HepG2 (cell line): ENCODE measurements at regions not wholly inside any gene's neighbourhood (a gene's known extent, or its start where the extent isn't known, plus 50 kb on each side); places are given as distances from the start of the nearest gene placed in this dataset.

Experiments used
- ATAC-seq: fragments of 200-7000 bp; cut with Tn5 transposase; 3 replicates; pipeline ENCODE4 v1.9.1; 2020; ENCODE audit warnings: mild to moderate bottlenecking, moderate library complexity
- BruUV-seq: library from RNA; stranded (reverse); fragments of 400-500 nt; replicated peaks from 2 replicates; lab custom pipeline; 2021; lab: Mats Ljungman, UMichigan
- CTCF ChIA-PET: fragments of 300-600 bp; formaldehyde crosslinking; extraction: SDS; loops from one replicate; lab custom pipeline; 2021; ENCODE audit warnings: low total read pairs, inconsistent platforms, low intra/inter-chr PET ratio; lab: Yijun Ruan, JAX
- POLR2A ChIA-PET: fragments of 350-600 bp; sonication (Branson Sonifier 250); formaldehyde crosslinking; loops from one replicate; lab custom pipeline; 2020; ENCODE audit warnings: antibody characterized with exemption, inconsistent platforms; lab: Yijun Ruan, JAX
- DNase-seq: peaks from one replicate; pipeline ENCODE4 v3.0.0-alpha.2; 2015; ENCODE audit warnings: low spot score
- FAIRE-seq: peaks from 3 replicates; lab custom pipeline; 2011; peaks lifted over from hg19 to GRCh38; lab: Jason Lieb, UNC
- H2AFZ ChIP-seq: one replicate; pipeline ENCODE4 v1.6.1; 2011; ENCODE audit warnings: low read length, inconsistent platforms
- H3K27ac ChIP-seq: fragments of 300-600 bp; 3 replicates; pipeline ENCODE4 v1.8.0; 2011; ENCODE audit warnings: mixed run types, mild to moderate bottlenecking, mixed read lengths, low read length, inconsistent platforms; ENCODE audit not compliant: insufficient read depth; ENCODE audit errors: extremely low read length
- H3K27me3 ChIP-seq, 2 experiments: fragments of 200-600 bp in 1 of 2; 2 replicates in 1 of 2; 3 replicates in 1 of 2; pipeline versions ENCODE4 v1.6.0 to v1.8.0; 2011; ENCODE audit warnings: low read length in 2 of 2, mild to moderate bottlenecking in 2 of 2, moderate library complexity in 2 of 2, inconsistent platforms in 1 of 2; ENCODE audit not compliant: insufficient read depth in 2 of 2, control insufficient read depth in 1 of 2
- H3K36me3 ChIP-seq, 2 experiments: fragments of 200-600 bp in 1 of 2; replicated peaks in 1 of 2; 2 replicates in 1 of 2; 3 replicates in 1 of 2; pipeline versions ENCODE4 v1.5.1 to v1.8.0; 2011; ENCODE audit warnings: low read length in 2 of 2, inconsistent platforms in 1 of 2; ENCODE audit not compliant: insufficient read depth in 2 of 2, control insufficient read depth in 1 of 2
- H3K4me1 ChIP-seq: 2 replicates; pipeline ENCODE4 v1.5.1; 2012; ENCODE audit warnings: low read length, inconsistent platforms; ENCODE audit not compliant: insufficient read depth
- H3K4me2 ChIP-seq: 2 replicates; pipeline ENCODE4 v1.6.0; 2011; ENCODE audit warnings: low read depth, low read length, inconsistent platforms
- H3K4me3 ChIP-seq, 3 experiments: fragments of 200-600 bp in 1 of 3; sonication (generic), shearing (Covaris generic) in 1 of 3; replicated peaks in 1 of 3; 2 replicates each; pipeline ENCODE4 v1.5.1; 2011 to 2016; ENCODE audit warnings: low read length in 3 of 3, inconsistent platforms in 2 of 3, low read depth in 2 of 3, mild to moderate bottlenecking in 2 of 3, control low read depth in 1 of 3, mixed read lengths in 1 of 3; ENCODE audit not compliant: insufficient read depth in 1 of 3
- H3K79me2 ChIP-seq: one replicate; pipeline ENCODE4 v1.6.1; 2011; ENCODE audit warnings: low read length, inconsistent platforms; ENCODE audit not compliant: insufficient read depth
- H3K9ac ChIP-seq: 2 replicates; pipeline ENCODE4 v1.6.0; 2011; ENCODE audit warnings: mild to moderate bottlenecking, low read depth, low read length, inconsistent platforms; ENCODE audit not compliant: insufficient read depth
- H3K9me3 ChIP-seq: 2 replicates; pipeline ENCODE4 v1.5.1; 2012; ENCODE audit warnings: mild to moderate bottlenecking, low read length
- H4K20me1 ChIP-seq: 2 replicates; pipeline ENCODE4 v1.6.0; 2011; ENCODE audit warnings: inconsistent platforms, mild to moderate bottlenecking, low read length, moderate library complexity; ENCODE audit not compliant: insufficient read depth
- NFKBIZ ChIP-seq: IDR thresholded peaks from 2 replicates; pipeline ENCODE4 v1.6.1; 2018; ENCODE audit warnings: missing genetic modification reagents, missing compliant biosample characterization
- ZNF331 ChIP-seq: sonication (generic); formaldehyde crosslinking; IDR thresholded peaks from 2 replicates; pipeline ENCODE4 v1.4.0; 2020; ENCODE audit warnings: missing genetic modification reagents
- WGBS: methylation state at CpG from one replicate; pipeline ENCODE4 v1.1.6; 2017; ENCODE audit warnings: low lambda C conversion rate; 5-methylcytosine and 5-hydroxymethylcytosine counted together
- in situ Hi-C: cut with HindIII; loops from 2 replicates; pipeline ENCODE4 v1.10.0; 2017; ENCODE audit warnings: low pct_unique_long_range_greater_than_20kb; ENCODE audit not compliant: extremely low pct_ligation_motif_present
- intact Hi-C: fragments of 100-400 bp; cut with micrococcal nuclease; formaldehyde crosslinking; loops from one replicate; pipeline ENCODE4 v1.10.0; 2022; ENCODE audit not compliant: unreplicated experiment
- TF ChIP-seq, protein P1 (sequence below): sonication (generic); formaldehyde crosslinking; IDR thresholded peaks from 2 replicates; pipeline ENCODE4 v1.8.0; 2022; ENCODE audit warnings: mild to moderate bottlenecking, missing genetic modification reagents, moderate library complexity

DNA sequence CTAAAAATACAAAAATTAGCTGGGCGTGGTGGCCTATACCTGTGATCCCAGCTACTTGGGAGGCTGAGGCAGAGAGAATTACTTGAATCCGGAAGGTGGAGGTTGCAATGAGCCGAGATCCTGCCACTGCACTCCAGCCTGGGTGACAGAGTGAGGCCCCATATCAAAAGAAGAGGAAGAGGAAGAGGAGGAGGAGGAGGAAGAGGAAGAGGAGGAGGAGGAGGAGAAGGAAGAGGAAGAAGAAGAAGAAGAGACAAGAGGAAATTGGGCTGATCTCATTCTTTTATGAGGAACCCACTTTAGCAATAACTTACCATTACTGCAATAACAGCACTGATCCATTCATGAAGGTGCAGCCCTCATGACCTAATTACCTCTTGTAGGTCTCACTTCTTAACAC lies 138.9 kb upstream of the GIMD1 start (continued):
- TF ChIP-seq ZNF331 (CRISPR knock-in tag): no peak

DNA sequence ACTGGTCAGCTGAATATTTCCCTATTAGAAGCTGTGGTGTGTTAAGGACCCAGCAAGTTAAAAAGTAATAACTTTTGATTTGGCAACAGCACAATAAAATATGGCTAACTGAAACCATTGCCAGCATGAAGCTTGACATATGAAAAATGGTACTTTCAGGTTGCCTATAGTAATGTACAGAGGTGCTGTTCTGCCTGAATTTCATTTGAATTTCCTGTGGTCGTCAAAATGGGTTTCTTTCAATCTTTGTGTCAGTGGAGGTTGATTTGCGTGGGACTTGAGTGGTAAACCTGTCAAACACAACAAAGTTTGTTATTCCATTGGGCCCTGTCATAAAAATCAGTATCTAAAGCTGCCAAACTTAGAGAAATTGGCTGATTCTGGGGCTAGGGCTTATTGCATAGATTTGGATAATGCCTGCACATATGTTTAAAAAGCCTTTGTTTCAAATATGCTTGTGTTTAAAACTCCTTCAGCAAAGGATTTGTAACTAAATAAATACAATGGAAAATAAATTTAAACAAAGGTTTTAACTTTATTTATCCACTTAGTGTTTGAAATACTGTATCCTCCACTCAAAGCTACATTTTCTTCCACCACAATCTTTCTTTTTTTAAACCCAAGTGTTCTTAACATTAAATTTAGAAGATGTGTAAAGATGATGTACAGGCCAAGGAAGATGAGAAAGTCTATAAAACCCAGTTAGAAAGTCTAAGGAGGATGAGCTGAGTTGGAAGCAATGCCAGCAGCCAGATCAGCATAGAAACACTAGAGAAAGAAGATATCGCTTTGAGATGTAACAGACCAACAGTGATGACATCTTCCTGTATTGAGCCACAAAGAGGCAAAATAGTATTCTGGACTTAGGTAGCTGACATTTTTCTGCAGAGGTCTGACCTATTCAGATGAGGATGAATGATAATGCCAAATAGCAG lies 134.8 kb upstream of the GIMD1 start:
- H2AFZ ChIP-seq: no peak overlapping the region
- H3K27ac ChIP-seq: no peak overlapping the region
- H3K4me3 ChIP-seq: no peak overlapping the region
- POLR2A ChIA-PET: interaction anchor here (1.2 kb wide), 1 partner anchor 239 kb away, joined by 4 read pairs; no protein-coding TSS in a partner anchor
- H4K20me1 ChIP-seq: no peaks in the 10 kb centered on the region
- no peak overlapping the region for H3K4me2 ChIP-seq
- DNase-seq (no peak), FAIRE-seq (no peak), ATAC-seq (no peak)
- H3K36me3 ChIP-seq: no peaks in the 10 kb centered on the region
- H3K9ac ChIP-seq: no peak overlapping the region
- in situ Hi-C loops (loop anchor here (5.0 kb wide), 2 partner anchors 136 to 236 kb away; partner anchors contain the start of gene GIMD1), intact Hi-C loops (loop anchor here (2.0 kb wide), 3 partner anchors 175 to 305 kb away; no protein-coding TSS in a partner anchor)
- BruUV-seq: no TSS peak
- no peaks in the 10 kb centered on the region for H3K9me3 ChIP-seq
- no peaks in the 10 kb centered on the region for H3K79me2 ChIP-seq
- 0 out of 5 replicates have a peak, but pooled peaks cover 0 to 5% of the 10 kb centered on the region in 2 experiments for H3K27me3 ChIP-seq
- CTCF ChIA-PET: interaction anchor here (1.0 to 2.3 kb wide), 2 partner anchors 237 to 265 kb away, joined by 4 to 16 read pairs; no protein-coding TSS in a partner anchor
- peaks cover 10% of the 10 kb centered on the region; the same call in 1 of the 2 replicates for H3K4me1 ChIP-seq
- WGBS: 61% methylated on average over 3 of the region's 3 CpGs
- TF ChIP-seq, protein P1, sequence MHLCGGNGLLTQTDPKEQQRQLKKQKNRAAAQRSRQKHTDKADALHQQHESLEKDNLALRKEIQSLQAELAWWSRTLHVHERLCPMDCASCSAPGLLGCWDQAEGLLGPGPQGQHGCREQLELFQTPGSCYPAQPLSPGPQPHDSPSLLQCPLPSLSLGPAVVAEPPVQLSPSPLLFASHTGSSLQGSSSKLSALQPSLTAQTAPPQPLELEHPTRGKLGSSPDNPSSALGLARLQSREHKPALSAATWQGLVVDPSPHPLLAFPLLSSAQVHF: no peak
- TF ChIP-seq NFKBIZ (CRISPR knock-in tag): no peak
